ENCODE measurements at regions not wholly inside any gene's neighbourhood (a gene's known extent, or its start where the extent isn't known, plus 50 kb on each side); places are given as distances from the start of the nearest gene placed in this dataset.

- DNase-seq (no peak), ATAC-seq (no peak)
- Histone ChIP-seq H3K4me3 (no peak overlapping the region), H3K4me1 (peaks cover 14% of the 10 kb centered on the region), H3K27ac (no peak overlapping the region), H3K36me3 (replicated peaks in 1 of 2; ENCODE audit: insufficient read depth in 1 of 2, low read depth in 2 of 2) (no peaks in the 10 kb centered on the region), H3K9me3 (no peaks in the 10 kb centered on the region), H3K27me3 (no peaks in the 10 kb centered on the region)
- 70 to 91% methylated on average over 7 to 8 of the region's 8 CpGs for WGBS, 2 donors
- intact Hi-C loops (cut with DNase I) = loop anchor here (5.0 kb wide), 1 partner anchor 50 kb away; the partner anchor contains the start of gene RNF24
- TF ChIP-seq CTCF (IDR thresholded peaks at IDR 0.05) (no peak), POLR2A (IDR thresholded peaks at IDR 0.05) (no peak)
These were observed 52.4 kb upstream of the RNF24 start for GRCh38 chr20:4067600-4068261.

DNA sequence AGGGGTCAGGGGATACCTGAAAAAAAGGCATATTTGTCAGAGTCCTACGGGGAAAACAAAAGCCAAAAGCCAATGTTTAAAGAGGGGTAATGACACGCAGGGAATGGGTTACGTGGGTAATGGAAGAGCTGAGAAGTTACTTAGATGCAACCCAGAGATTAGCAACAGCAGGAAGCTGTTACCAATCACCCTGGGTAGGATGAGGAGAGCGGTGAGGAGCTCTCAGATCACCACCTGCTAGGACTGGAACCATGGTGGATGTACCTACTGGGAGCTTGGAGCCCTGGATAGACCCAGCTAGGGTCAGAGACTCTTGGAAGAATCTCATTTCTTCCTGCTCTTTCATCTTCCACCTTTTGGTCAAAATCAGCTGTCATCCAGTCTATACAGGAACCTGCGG, 51.2 kb upstream of the RNF24 start:
- TF ChIP-seq CTCF (IDR thresholded peaks at IDR 0.05) (no peak), POLR2A (IDR thresholded peaks at IDR 0.05) (no peak)
- no peaks in the 10 kb centered on the region for H3K36me3 ChIP-seq (replicated peaks in 1 of 2; ENCODE audit: insufficient read depth in 1 of 2, low read depth in 2 of 2)
- peaks cover 14% of the 10 kb centered on the region for H3K4me1 ChIP-seq
- no peak overlapping the region for H3K27ac ChIP-seq
- no peaks in the 10 kb centered on the region for H3K27me3 ChIP-seq
- H3K4me3 ChIP-seq = no peak overlapping the region
- 85 to 93% methylated on average over 5 of the region's 5 CpGs for WGBS, 2 donors
- intact Hi-C loops (cut with DNase I) = loop anchor here (5.0 kb wide), 1 partner anchor 49 kb away; the partner anchor contains the start of gene RNF24
- no peaks in the 10 kb centered on the region for H3K9me3 ChIP-seq
- DNase-seq (no peak), ATAC-seq (no peak)

DNA sequence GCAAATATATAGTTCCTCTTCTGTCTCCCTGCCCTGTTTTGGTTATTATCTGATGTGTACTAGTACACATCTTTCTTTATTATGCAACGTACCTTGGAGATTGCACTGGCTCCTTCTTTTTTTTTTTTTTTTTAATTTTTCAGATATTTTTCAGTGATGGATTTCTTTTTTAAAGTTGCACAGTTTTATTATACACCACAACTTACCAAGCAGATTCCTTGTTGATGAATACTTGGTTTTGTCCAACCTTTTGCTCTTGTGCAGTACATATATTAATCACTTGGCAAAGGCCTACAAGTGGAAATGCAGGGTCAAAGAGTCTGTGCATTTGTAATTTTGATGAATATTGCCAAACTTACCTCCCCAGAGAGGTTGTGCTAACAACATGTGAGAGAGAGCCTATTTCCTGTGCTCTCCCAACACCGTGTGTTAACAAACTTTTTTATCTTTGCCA, 50.1 kb upstream of the RNF24 start:
- no peaks in the 10 kb centered on the region for H3K36me3 ChIP-seq (replicated peaks in 1 of 2; ENCODE audit: insufficient read depth in 1 of 2, low read depth in 2 of 2)
- intact Hi-C loops (cut with DNase I) = loop anchor here (5.0 kb wide), 1 partner anchor 48 kb away; the partner anchor contains the start of gene RNF24
- TF ChIP-seq CTCF (IDR thresholded peaks at IDR 0.05) (no peak), POLR2A (IDR thresholded peaks at IDR 0.05) (no peak)
- no peak for ATAC-seq
- no peaks in the 10 kb centered on the region for H3K27me3 ChIP-seq
- H3K4me1 ChIP-seq = peaks cover 20% of the 10 kb centered on the region
- no peak for DNase-seq
- H3K27ac ChIP-seq = peak overlapping the region in 1 of 4 donors; percentile 63
- H3K4me3 ChIP-seq = no peak overlapping the region
- no peaks in the 10 kb centered on the region for H3K9me3 ChIP-seq
- WGBS, 2 donors = 64 to 68% methylated on average over 2 of the region's 2 CpGs
